ENCODE measurements at regions not wholly inside any gene's neighbourhood (a gene's known extent, or its start where the extent isn't known, plus 50 kb on each side); places are given as distances from the start of the nearest gene placed in this dataset.

- no peak for DNase-seq
Measured at GRCh38 chr3:135806317-135806716, 159.2 kb upstream of the PPP2R3A start.

- no peak for DNase-seq
Measured at GRCh38 chr3:135807879-135808278, 157.6 kb upstream of the PPP2R3A start.

- DNase-seq, result no peak
Measured at GRCh38 chr3:135809021-135809634, 156.4 kb upstream of the PPP2R3A start.

- DNase-seq, result no peak
Measured at GRCh38 chr3:135811651-135812050, 153.9 kb upstream of the PPP2R3A start.

- no peak for DNase-seq
Measured at GRCh38 chr3:135812057-135812456, 153.5 kb upstream of the PPP2R3A start.

- DNase-seq, result no peak
Measured at GRCh38 chr3:135834465-135834864, 131.1 kb upstream of the PPP2R3A start.

GRCh38 chr3:135837977-135838631 lies 127.4 kb upstream of the PPP2R3A start:
- DNase-seq, result no peak

- DNase-seq, result no peak
Measured at GRCh38 chr3:135840436-135840835, 125.1 kb upstream of the PPP2R3A start.

- DNase-seq, result no peak
Measured at GRCh38 chr3:135844386-135844785, 121.1 kb upstream of the PPP2R3A start.

- no peak for DNase-seq
Measured at GRCh38 chr3:135848051-135848450, 117.5 kb upstream of the PPP2R3A start.

- no peak for DNase-seq
Measured at GRCh38 chr3:135849827-135850226, 115.7 kb upstream of the PPP2R3A start.

GRCh38 chr3:135851201-135852081 lies 114.1 kb upstream of the PPP2R3A start:
- DNase-seq, result no peak

GRCh38 chr3:135853981-135854380 lies 111.5 kb upstream of the PPP2R3A start:
- DNase-seq, result no peak

- no peak for DNase-seq
Measured at GRCh38 chr3:135860761-135861160, 104.8 kb upstream of the PPP2R3A start.

GRCh38 chr3:135862361-135862760 lies 103.2 kb upstream of the PPP2R3A start:
- no peak for DNase-seq

GRCh38 chr3:135864060-135864459 lies 101.5 kb upstream of the PPP2R3A start:
- DNase-seq, result no peak

- no peak for DNase-seq
Measured at GRCh38 chr3:135865085-135865484, 100.4 kb upstream of the PPP2R3A start.

- no peak for DNase-seq
Measured at GRCh38 chr3:135865553-135865952, 100.0 kb upstream of the PPP2R3A start.

GRCh38 chr3:135867911-135868310 lies 97.6 kb upstream of the PPP2R3A start:
- no peak for DNase-seq

- DNase-seq, result no peak
Measured at GRCh38 chr3:135868801-135869200, 96.7 kb upstream of the PPP2R3A start.

- no peak for DNase-seq
Measured at GRCh38 chr3:135869439-135870105, 96.0 kb upstream of the PPP2R3A start.

- DNase-seq, result no peak
Measured at GRCh38 chr3:135871311-135871710, 94.2 kb upstream of the PPP2R3A start.

GRCh38 chr3:135874035-135874434 lies 91.5 kb upstream of the PPP2R3A start:
- DNase-seq, result no peak

Measured in NK-92 treated with Interleukin-12 subunit alpha and Interleukin-12 subunit beta, amount 100 ng/mL, for 24 hours (cell line).